ENCODE measurements at regions not wholly inside any gene's neighbourhood (a gene's known extent, or its start where the extent isn't known, plus 50 kb on each side); places are given as distances from the start of the nearest gene placed in this dataset.

DNA sequence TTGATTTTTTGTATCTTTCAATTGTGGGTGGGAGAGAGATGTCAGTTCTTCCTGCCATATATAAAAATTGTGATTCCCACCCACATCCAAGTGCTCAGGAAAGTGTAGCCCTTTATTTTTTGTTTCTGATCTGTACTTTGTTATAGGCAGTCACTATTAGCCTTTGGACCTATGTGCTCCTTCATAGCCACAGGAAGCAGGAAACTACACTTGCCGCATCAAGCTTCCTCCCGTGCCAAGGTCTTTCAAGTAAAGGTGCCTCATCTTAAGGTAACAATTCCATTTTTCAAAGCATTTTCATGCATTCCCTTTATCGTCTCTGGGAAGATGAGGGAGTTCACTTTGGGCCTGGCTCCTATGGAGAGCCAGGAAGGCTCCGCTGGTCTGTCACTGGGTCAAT lies 339.0 kb downstream of the DIRAS2 start:
- TF ChIP-seq, protein P1, sequence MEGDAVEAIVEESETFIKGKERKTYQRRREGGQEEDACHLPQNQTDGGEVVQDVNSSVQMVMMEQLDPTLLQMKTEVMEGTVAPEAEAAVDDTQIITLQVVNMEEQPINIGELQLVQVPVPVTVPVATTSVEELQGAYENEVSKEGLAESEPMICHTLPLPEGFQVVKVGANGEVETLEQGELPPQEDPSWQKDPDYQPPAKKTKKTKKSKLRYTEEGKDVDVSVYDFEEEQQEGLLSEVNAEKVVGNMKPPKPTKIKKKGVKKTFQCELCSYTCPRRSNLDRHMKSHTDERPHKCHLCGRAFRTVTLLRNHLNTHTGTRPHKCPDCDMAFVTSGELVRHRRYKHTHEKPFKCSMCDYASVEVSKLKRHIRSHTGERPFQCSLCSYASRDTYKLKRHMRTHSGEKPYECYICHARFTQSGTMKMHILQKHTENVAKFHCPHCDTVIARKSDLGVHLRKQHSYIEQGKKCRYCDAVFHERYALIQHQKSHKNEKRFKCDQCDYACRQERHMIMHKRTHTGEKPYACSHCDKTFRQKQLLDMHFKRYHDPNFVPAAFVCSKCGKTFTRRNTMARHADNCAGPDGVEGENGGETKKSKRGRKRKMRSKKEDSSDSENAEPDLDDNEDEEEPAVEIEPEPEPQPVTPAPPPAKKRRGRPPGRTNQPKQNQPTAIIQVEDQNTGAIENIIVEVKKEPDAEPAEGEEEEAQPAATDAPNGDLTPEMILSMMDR (IDR thresholded peaks at IDR 0.05; ENCODE audit: poor library complexity) = no peak
- no peak for TF ChIP-seq EZH2 (IDR thresholded peaks at IDR 0.05; ENCODE audit: borderline replicate concordance)

All from hepatocyte (in vitro differentiated cells).